HCT116 (cell line): ENCODE measurements at regions not wholly inside any gene's neighbourhood (a gene's known extent, or its start where the extent isn't known, plus 50 kb on each side); places are given as distances from the start of the nearest gene placed in this dataset.
"Not testable (repeated sequence)": the region's sequence is repeated elsewhere in the genome, so short reads cannot be mapped to it uniquely, and the experiment has no call there.

Source experiments
- ATAC-seq: fragments of 200-7000 bp; cut with Tn5 transposase; 2 replicates; pipeline ENCODE4 v1.9.1; 2020; ENCODE audit warnings: mild to moderate bottlenecking, moderate library complexity
- BruUV-seq: library from RNA; stranded (reverse); fragments of 400-500 nt; replicated peaks from 2 replicates; lab custom pipeline; 2021; lab: Mats Ljungman, UMichigan
- CTCF ChIA-PET: fragments of 300-600 bp; sonication (Branson Sonifier 250); formaldehyde crosslinking; loops from one replicate; lab custom pipeline; 2021; ENCODE audit warnings: antibody characterized with exemption; lab: Charles Lee
- POLR2A ChIA-PET: fragments of 300-600, 350-600 bp; sonication (Branson Sonifier 250); formaldehyde crosslinking; loops from one replicate; lab custom pipeline; 2021; ENCODE audit warnings: antibody characterized with exemption; lab: Charles Lee
- RAD21 ChIA-PET, 2 experiments: fragments of 300-600 bp; sonication (Branson Sonifier 250); formaldehyde crosslinking; loops; one replicate each; lab custom pipeline; 2023; ENCODE audit warnings: low total read pairs in 2 of 2; ENCODE audit not compliant: uncharacterized antibody in 2 of 2, unreplicated experiment in 2 of 2, low non-redundant PET in 1 of 2; lab: Charles Lee
- DNase-seq: peaks from one replicate; pipeline ENCODE4 v3.0.0-alpha.2; 2010; ENCODE audit warnings: low read depth, low spot score
- H2AFZ ChIP-seq: fragments of 200-600 bp; shearing (Covaris generic), sonication (generic); 2 replicates; pipeline ENCODE4 v1.6.1; 2017; ENCODE audit warnings: low read depth, mixed run types, mixed read lengths, antibody characterized with exemption, low read length; ENCODE audit not compliant: poor library complexity, severe bottlenecking
- H3K27ac ChIP-seq: 2 replicates; pipeline ENCODE4 v1.5.1; 2012; ENCODE audit warnings: low read depth, low read length
- H3K27me3 ChIP-seq: fragments of 200-600 bp; sonication (generic); 2 replicates; pipeline ENCODE4 v1.6.1; 2016; ENCODE audit warnings: mixed run types, low read length, mixed read lengths; ENCODE audit not compliant: insufficient read depth
- H3K36me3 ChIP-seq, 2 experiments: fragments of 200-500 bp in 1 of 2; fragments of 200-600 bp in 1 of 2; sonication (Bioruptor generic) in 1 of 2; sonication (generic) in 1 of 2; 2 replicates each; pipeline versions ENCODE4 v1.5.1 to v1.6.1; 2014 to 2016; ENCODE audit warnings: low read length in 2 of 2, inconsistent platforms in 1 of 2, mixed read lengths in 1 of 2, mixed run types in 1 of 2; ENCODE audit not compliant: insufficient read depth in 2 of 2, control insufficient read depth in 1 of 2
- H3K4me1 ChIP-seq, 2 experiments: fragments of 200-600 bp in 1 of 2; sonication (generic) in 1 of 2; 2 replicates each; pipeline versions ENCODE4 v1.5.1 to v1.6.1; 2012 to 2017; ENCODE audit warnings: low read length in 2 of 2, inconsistent platforms in 1 of 2, mild to moderate bottlenecking in 1 of 2, mixed read lengths in 1 of 2, mixed run types in 1 of 2, moderate library complexity in 1 of 2; ENCODE audit not compliant: insufficient read depth in 2 of 2, control insufficient read depth in 1 of 2
- H3K4me2 ChIP-seq: fragments of 200-600 bp; sonication (generic); 2 replicates; pipeline ENCODE4 v1.6.1; 2017; ENCODE audit warnings: mixed run types, low read length, mixed read lengths
- H3K4me3 ChIP-seq, 2 experiments: fragments of 200-600 bp in 1 of 2; sonication (generic) in 1 of 2; replicated peaks in 1 of 2; 2 replicates each; pipeline ENCODE4 v1.5.1; 2011 to 2016; ENCODE audit warnings: low read length in 2 of 2, control low read depth in 1 of 2, low read depth in 1 of 2, mild to moderate bottlenecking in 1 of 2, mixed read lengths in 1 of 2, mixed run types in 1 of 2
- H3K79me2 ChIP-seq: fragments of 200-600 bp; sonication (generic); 2 replicates; pipeline ENCODE4 v1.6.1; 2017; ENCODE audit warnings: mild to moderate bottlenecking, mixed run types, low read length, moderate library complexity, mixed read lengths; ENCODE audit not compliant: insufficient read depth
- H3K9ac ChIP-seq: fragments of 200-600 bp; sonication (generic); 2 replicates; pipeline ENCODE4 v1.6.1; 2016; ENCODE audit warnings: low read length, mixed read lengths
- H3K9me2 ChIP-seq: fragments of 200-600 bp; sonication (generic), shearing (Covaris generic); 2 replicates; pipeline ENCODE4 v1.6.1; 2017; ENCODE audit warnings: mixed run types, mild to moderate bottlenecking, moderate library complexity; ENCODE audit not compliant: insufficient read depth
- H3K9me3 ChIP-seq, 2 experiments: fragments of 200-500 bp in 1 of 2; fragments of 200-600 bp in 1 of 2; sonication (Bioruptor generic) in 1 of 2; sonication (generic) in 1 of 2; 2 replicates each; pipeline ENCODE4 v1.6.1; 2014 to 2017; ENCODE audit warnings: low read length in 2 of 2, mixed read lengths in 2 of 2, inconsistent platforms in 1 of 2, low read depth in 1 of 2, mild to moderate bottlenecking in 1 of 2, mixed run types in 1 of 2, moderate library complexity in 1 of 2; ENCODE audit not compliant: control insufficient read depth in 1 of 2, insufficient read depth in 1 of 2
- H4K20me1 ChIP-seq: fragments of 200-600 bp; sonication (generic), shearing (Covaris generic); 2 replicates; pipeline ENCODE4 v1.6.1; 2017; ENCODE audit warnings: mixed run types, mild to moderate bottlenecking, moderate library complexity; ENCODE audit not compliant: insufficient read depth
- CBX3 ChIP-seq: IDR thresholded peaks from 2 replicates; pipeline ENCODE4 v1.6.1; 2012; ENCODE audit warnings: low read depth
- CEBPB ChIP-seq: IDR thresholded peaks from 2 replicates; pipeline ENCODE4 v1.6.1; 2012; ENCODE audit warnings: low read depth
- EGR1 ChIP-seq: IDR thresholded peaks from 2 replicates; pipeline ENCODE4 v1.6.1; 2012; ENCODE audit warnings: low read depth
- FOSL1 ChIP-seq: IDR thresholded peaks from 2 replicates; pipeline ENCODE4 v1.6.1; 2012; ENCODE audit warnings: low read depth
- JUND ChIP-seq: IDR thresholded peaks from 2 replicates; pipeline ENCODE4 v1.6.1; 2012
- RAD21 ChIP-seq: IDR thresholded peaks from 2 replicates; pipeline ENCODE4 v1.6.1; 2012; ENCODE audit warnings: low read depth, mild to moderate bottlenecking
- SP1 ChIP-seq: IDR thresholded peaks from 2 replicates; pipeline ENCODE4 v1.6.1; 2012; ENCODE audit warnings: low read depth
- SRF ChIP-seq: IDR thresholded peaks from 2 replicates; pipeline ENCODE4 v1.6.1; 2012; ENCODE audit warnings: low read depth
- YY1 ChIP-seq: IDR thresholded peaks from 2 replicates; pipeline ENCODE4 v1.6.1; 2011; ENCODE audit warnings: low read length, low read depth, moderate library complexity, mild to moderate bottlenecking; ENCODE audit not compliant: insufficient replicate concordance; ENCODE audit errors: extremely low read depth
- ZFX ChIP-seq: fragments of 450-650 bp; IDR thresholded peaks from 2 replicates; pipeline ENCODE4 v1.6.1; 2017
- intact Hi-C: fragments of 100-400 bp; cut with micrococcal nuclease; formaldehyde crosslinking; loops from 2 replicates; pipeline ENCODE4 v1.10.0; 2022
- TF ChIP-seq, protein P1 (sequence below): IDR thresholded peaks from 2 replicates; pipeline ENCODE4 v1.6.1; 2012
- TF ChIP-seq, protein P2 (sequence below), 3 experiments: fragments of 200-600 bp in 1 of 3; sonication (generic) in 1 of 3; IDR thresholded peaks in 2 of 3; conservative IDR thresholded peaks in 1 of 3; 2 replicates each; pipeline ENCODE4 v1.5.1; 2012 to 2017; ENCODE audit warnings: low read depth in 2 of 3, low read length in 2 of 3, antibody characterized with exemption in 1 of 3, borderline replicate concordance in 1 of 3, control low read depth in 1 of 3, mild to moderate bottlenecking in 1 of 3, mixed read lengths in 1 of 3, mixed run types in 1 of 3, moderate library complexity in 1 of 3; ENCODE audit not compliant: insufficient read depth in 1 of 3

DNA sequence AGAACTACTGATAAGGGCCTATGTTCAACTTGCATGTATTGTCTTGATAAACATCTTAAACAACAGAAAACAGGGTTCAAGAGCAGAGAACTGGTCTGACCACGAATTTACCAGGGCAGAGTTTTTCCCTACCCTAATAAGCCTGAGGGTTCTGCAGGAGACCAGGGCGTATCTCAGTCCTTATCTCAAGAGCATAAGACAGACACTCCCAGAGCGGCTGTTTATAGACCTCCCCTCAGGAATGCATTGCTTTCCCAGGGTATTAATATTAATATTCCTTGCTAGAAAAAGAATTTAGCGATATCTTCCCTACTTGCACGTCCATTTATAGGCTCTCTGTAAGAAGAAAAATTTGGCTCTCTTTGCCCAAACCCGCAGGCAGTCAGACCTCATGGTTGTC, 637.2 kb downstream of the EPM2A start:
- H3K4me1 ChIP-seq, H3K9me2 ChIP-seq, H3K36me3 ChIP-seq, DNase-seq, H3K27ac ChIP-seq, RAD21 ChIA-PET, H4K20me1 ChIP-seq, H2AFZ ChIP-seq, ATAC-seq, intact Hi-C loops, H3K9ac ChIP-seq, CTCF ChIA-PET, H3K4me3 ChIP-seq, H3K9me3 ChIP-seq, H3K27me3 ChIP-seq, BruUV-seq, H3K79me2 ChIP-seq, POLR2A ChIA-PET, H3K4me2 ChIP-seq: not testable (repeated sequence)
- TF ChIP-seq CBX3, result 0 out of 2 replicates have a peak, but pooled peaks have one; percentile 58

DNA sequence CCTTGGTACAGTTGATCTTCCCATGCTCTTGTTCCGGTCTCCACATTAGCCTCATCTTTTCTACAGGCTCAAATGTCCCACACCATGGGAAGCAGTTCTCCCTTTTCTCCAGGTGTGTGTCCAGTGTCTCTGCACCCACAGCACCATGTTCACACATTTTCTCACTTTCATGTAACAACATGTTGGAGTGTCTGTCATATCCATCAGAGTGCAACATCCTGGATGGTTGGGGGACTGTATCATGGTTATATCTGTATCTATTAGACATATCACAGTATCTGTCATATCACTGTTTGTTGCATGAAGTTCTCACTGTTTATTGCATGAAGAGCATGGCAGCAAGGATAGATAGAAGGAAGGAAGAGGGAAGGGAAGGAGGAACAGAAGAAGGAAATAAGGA, 635.6 kb downstream of the EPM2A start:
- no peak for TF ChIP-seq JUND
- TF ChIP-seq ZFX, result no peak
- TF ChIP-seq, protein P1, sequence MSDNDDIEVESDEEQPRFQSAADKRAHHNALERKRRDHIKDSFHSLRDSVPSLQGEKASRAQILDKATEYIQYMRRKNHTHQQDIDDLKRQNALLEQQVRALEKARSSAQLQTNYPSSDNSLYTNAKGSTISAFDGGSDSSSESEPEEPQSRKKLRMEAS, result no peak
- TF ChIP-seq SP1, result no peak
- no peak for TF ChIP-seq RAD21
- TF ChIP-seq EGR1, result no peak
- TF ChIP-seq SRF, result no peak
- no peak for TF ChIP-seq FOSL1
- no peak for TF ChIP-seq CEBPB
- TF ChIP-seq YY1, result no peak
- TF ChIP-seq, protein P2, sequence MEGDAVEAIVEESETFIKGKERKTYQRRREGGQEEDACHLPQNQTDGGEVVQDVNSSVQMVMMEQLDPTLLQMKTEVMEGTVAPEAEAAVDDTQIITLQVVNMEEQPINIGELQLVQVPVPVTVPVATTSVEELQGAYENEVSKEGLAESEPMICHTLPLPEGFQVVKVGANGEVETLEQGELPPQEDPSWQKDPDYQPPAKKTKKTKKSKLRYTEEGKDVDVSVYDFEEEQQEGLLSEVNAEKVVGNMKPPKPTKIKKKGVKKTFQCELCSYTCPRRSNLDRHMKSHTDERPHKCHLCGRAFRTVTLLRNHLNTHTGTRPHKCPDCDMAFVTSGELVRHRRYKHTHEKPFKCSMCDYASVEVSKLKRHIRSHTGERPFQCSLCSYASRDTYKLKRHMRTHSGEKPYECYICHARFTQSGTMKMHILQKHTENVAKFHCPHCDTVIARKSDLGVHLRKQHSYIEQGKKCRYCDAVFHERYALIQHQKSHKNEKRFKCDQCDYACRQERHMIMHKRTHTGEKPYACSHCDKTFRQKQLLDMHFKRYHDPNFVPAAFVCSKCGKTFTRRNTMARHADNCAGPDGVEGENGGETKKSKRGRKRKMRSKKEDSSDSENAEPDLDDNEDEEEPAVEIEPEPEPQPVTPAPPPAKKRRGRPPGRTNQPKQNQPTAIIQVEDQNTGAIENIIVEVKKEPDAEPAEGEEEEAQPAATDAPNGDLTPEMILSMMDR (IDR thresholded peaks at IDR 0.05 in 2 of 3, conservative IDR thresholded peaks at IDR 0.05 in 1 of 3; ENCODE audit: borderline replicate concordance in 1 of 3, insufficient read depth in 1 of 3, low read depth in 2 of 3, low read length in 2 of 3), result no peak
- Histone ChIP-seq H3K27me3 (no peaks in the 10 kb centered on the region), H3K79me2 (no peaks in the 10 kb centered on the region), H3K4me3 (no peak overlapping the region), H3K9me2 (no peaks in the 10 kb centered on the region), H4K20me1 (no peaks in the 10 kb centered on the region), H3K4me1 (no peaks in the 10 kb centered on the region), H3K36me3 (no peaks in the 10 kb centered on the region), H2AFZ (no peak overlapping the region), H3K27ac (no peak overlapping the region), H3K4me2 (no peak overlapping the region), H3K9ac (no peak overlapping the region), H3K9me3 (no peaks in the 10 kb centered on the region)
- ATAC-seq, result no peak
- POLR2A ChIA-PET, result no interaction called here
- no TSS peak for BruUV-seq
- intact Hi-C loops, result no loop called here
- RAD21 ChIA-PET, result no interaction called here
- no peak for DNase-seq
- CTCF ChIA-PET, result no interaction called here
